ENCODE measurements at regions not wholly inside any gene's neighbourhood (a gene's known extent, or its start where the extent isn't known, plus 50 kb on each side); places are given as distances from the start of the nearest gene placed in this dataset.

GRCh38 chr5:18881615-18882014 lies 1106.4 kb downstream of the CDH18 start:
- Histone ChIP-seq H3K9me3 (ENCODE audit: control insufficient read depth, low read depth, low read length) (no peaks in the 10 kb centered on the region), H4K5ac (ENCODE audit: insufficient read length, low read depth, low read length) (no peak overlapping the region), H3K79me1 (ENCODE audit: insufficient read depth, low read depth, low read length, poor library complexity, severe bottlenecking) (no peaks in the 10 kb centered on the region), H4K20me1 (ENCODE audit: control insufficient read depth, insufficient read depth, insufficient read length) (no peaks in the 10 kb centered on the region), H3K23ac (ENCODE audit: insufficient read length, low read depth, low read length) (no peak overlapping the region), H3K14ac (ENCODE audit: insufficient read depth, low read length) (no peak overlapping the region), H2BK5ac (ENCODE audit: insufficient read length, low read length) (no peak overlapping the region), H3K56ac (ENCODE audit: insufficient read length, low read depth, low read length) (no peak overlapping the region), H4K91ac (ENCODE audit: insufficient read length, low read depth, low read length) (no peak overlapping the region), H3K27me3 (ENCODE audit: insufficient read depth, low read length) (no peaks in the 10 kb centered on the region), H3T11ph (ENCODE audit: low read length) (no peak overlapping the region), H3K79me2 (ENCODE audit: insufficient read depth, low read length) (no peaks in the 10 kb centered on the region), H4K8ac (replicated peaks; ENCODE audit: insufficient read length, low read depth, low read length) (no peak overlapping the region), H3K9ac (ENCODE audit: extremely low read depth, insufficient read length, low read length) (no peak overlapping the region), H3K4me2 (ENCODE audit: insufficient read depth, insufficient read length, low read length) (no peak overlapping the region), H2AK5ac (ENCODE audit: insufficient read length, low read length) (no peak overlapping the region), H3K27ac (ENCODE audit: insufficient read length, low read depth, low read length) (no peak overlapping the region), H2AFZ (ENCODE audit: low read length) (no peak overlapping the region), H3K4me1 (ENCODE audit: insufficient read depth, low read length) (no peaks in the 10 kb centered on the region), H3K23me2 (ENCODE audit: insufficient read length, low read depth, low read length, poor library complexity, severe bottlenecking) (no peaks in the 10 kb centered on the region), H3K4ac (ENCODE audit: low read depth, low read length) (no peak overlapping the region), H2BK12ac (ENCODE audit: insufficient read length, low read depth, low read length) (no peak overlapping the region), H3K18ac (ENCODE audit: insufficient read length, low read depth, low read length) (no peak overlapping the region), H2BK15ac (ENCODE audit: low read depth, low read length) (no peak overlapping the region), H2BK120ac (ENCODE audit: low read depth, low read length, poor library complexity, severe bottlenecking) (no peak overlapping the region), H2BK20ac (ENCODE audit: low read depth, low read length, poor library complexity, severe bottlenecking) (no peak overlapping the region)
- TF ChIP-seq, protein P1, sequence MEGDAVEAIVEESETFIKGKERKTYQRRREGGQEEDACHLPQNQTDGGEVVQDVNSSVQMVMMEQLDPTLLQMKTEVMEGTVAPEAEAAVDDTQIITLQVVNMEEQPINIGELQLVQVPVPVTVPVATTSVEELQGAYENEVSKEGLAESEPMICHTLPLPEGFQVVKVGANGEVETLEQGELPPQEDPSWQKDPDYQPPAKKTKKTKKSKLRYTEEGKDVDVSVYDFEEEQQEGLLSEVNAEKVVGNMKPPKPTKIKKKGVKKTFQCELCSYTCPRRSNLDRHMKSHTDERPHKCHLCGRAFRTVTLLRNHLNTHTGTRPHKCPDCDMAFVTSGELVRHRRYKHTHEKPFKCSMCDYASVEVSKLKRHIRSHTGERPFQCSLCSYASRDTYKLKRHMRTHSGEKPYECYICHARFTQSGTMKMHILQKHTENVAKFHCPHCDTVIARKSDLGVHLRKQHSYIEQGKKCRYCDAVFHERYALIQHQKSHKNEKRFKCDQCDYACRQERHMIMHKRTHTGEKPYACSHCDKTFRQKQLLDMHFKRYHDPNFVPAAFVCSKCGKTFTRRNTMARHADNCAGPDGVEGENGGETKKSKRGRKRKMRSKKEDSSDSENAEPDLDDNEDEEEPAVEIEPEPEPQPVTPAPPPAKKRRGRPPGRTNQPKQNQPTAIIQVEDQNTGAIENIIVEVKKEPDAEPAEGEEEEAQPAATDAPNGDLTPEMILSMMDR (conservative IDR thresholded peaks at IDR 0.05), result no peak
- Mint-ChIP-seq H3K9me3 (no peaks in the 10 kb centered on the region; a peak in 1 of 5 replicates), H3K27me3 (ENCODE audit: low read depth) (no peaks in the 10 kb centered on the region), H3K36me3 (ENCODE audit: insufficient read depth in 1 of 3, low read depth in 3 of 3) (no peaks in the 10 kb centered on the region), H3K4me1 (no peaks in the 10 kb centered on the region), H3K4me3 (no peak overlapping the region), H3K27ac (no peak overlapping the region)
- no peak for DNase-seq
- no CpG with 5 or more reads among the region's 1 CpG for WGBS (ENCODE audit: extremely low coverage, insufficient read length, low lambda C conversion rate)

All from H9 (cell line).